NCI-H345 treated with DMSO at 0.1 percent for 48 hours (cell line): ENCODE measurements at regions not wholly inside any gene's neighbourhood (a gene's known extent, or its start where the extent isn't known, plus 50 kb on each side); places are given as distances from the start of the nearest gene placed in this dataset.
"Not testable (repeated sequence)": the region's sequence is repeated elsewhere in the genome, so short reads cannot be mapped to it uniquely, and the experiment has no call there.

Source experiments
- DNase-seq: peaks from one replicate; lab custom pipeline; 2025; ENCODE audit not compliant: unreplicated experiment; lab: John Stamatoyannopoulos, UW

- DNase-seq, result no peak
Observed at GRCh38 chr3:177764377-177764912, 567.2 kb upstream of the TBL1XR1 start.

GRCh38 chr3:177764933-177765332, 567.7 kb upstream of the TBL1XR1 start:
- no peak for DNase-seq

GRCh38 chr3:177770383-177771230, 573.3 kb upstream of the TBL1XR1 start:
- DNase-seq, result no peak

GRCh38 chr3:177771780-177772179, 574.5 kb upstream of the TBL1XR1 start:
- DNase-seq, result no peak

- DNase-seq, result no peak
Observed at GRCh38 chr3:177772908-177773557, 575.8 kb upstream of the TBL1XR1 start.

- DNase-seq, result no peak
Observed at GRCh38 chr3:177773717-177774116, 576.4 kb upstream of the TBL1XR1 start.

- no peak for DNase-seq
Observed at GRCh38 chr3:177776661-177777101, 579.4 kb upstream of the TBL1XR1 start.

GRCh38 chr3:177777699-177778098, 580.4 kb upstream of the TBL1XR1 start:
- no peak for DNase-seq

GRCh38 chr3:177778633-177779032, 581.4 kb upstream of the TBL1XR1 start:
- no peak for DNase-seq

- DNase-seq, result no peak
Observed at GRCh38 chr3:177781686-177782161, 584.4 kb upstream of the TBL1XR1 start.

- no peak for DNase-seq
Observed at GRCh38 chr3:177783338-177783737, 586.1 kb upstream of the TBL1XR1 start.

- DNase-seq, result no peak
Observed at GRCh38 chr3:177783767-177784166, 586.5 kb upstream of the TBL1XR1 start.

- no peak for DNase-seq
Observed at GRCh38 chr3:177787279-177788041, 590.2 kb upstream of the TBL1XR1 start.

GRCh38 chr3:177789500-177789899, 592.2 kb upstream of the TBL1XR1 start:
- no peak for DNase-seq

GRCh38 chr3:177792311-177793030, 595.2 kb upstream of the TBL1XR1 start:
- no peak for DNase-seq

- DNase-seq, result no peak
Observed at GRCh38 chr3:177793451-177793850, 596.2 kb upstream of the TBL1XR1 start.

- DNase-seq, result no peak
Observed at GRCh38 chr3:177795216-177795615, 597.9 kb upstream of the TBL1XR1 start.

- DNase-seq, result no peak
Observed at GRCh38 chr3:177795859-177796258, 598.6 kb upstream of the TBL1XR1 start.

GRCh38 chr3:177800147-177800546, 602.9 kb upstream of the TBL1XR1 start:
- DNase-seq, result not testable (repeated sequence)

GRCh38 chr3:177800561-177800960, 603.3 kb upstream of the TBL1XR1 start:
- no peak for DNase-seq
